HCT116 (cell line): ENCODE measurements at regions not wholly inside any gene's neighbourhood (a gene's known extent, or its start where the extent isn't known, plus 50 kb on each side); places are given as distances from the start of the nearest gene placed in this dataset.

ENCODE experiments used
- ATAC-seq: fragments of 200-7000 bp; cut with Tn5 transposase; 2 replicates; pipeline ENCODE4 v1.9.1; 2020; ENCODE audit warnings: mild to moderate bottlenecking, moderate library complexity
- BruUV-seq: library from RNA; stranded (reverse); fragments of 400-500 nt; replicated peaks from 2 replicates; lab custom pipeline; 2021; lab: Mats Ljungman, UMichigan
- CTCF ChIA-PET: fragments of 300-600 bp; sonication (Branson Sonifier 250); formaldehyde crosslinking; loops from one replicate; lab custom pipeline; 2021; ENCODE audit warnings: antibody characterized with exemption; lab: Charles Lee
- POLR2A ChIA-PET: fragments of 300-600, 350-600 bp; sonication (Branson Sonifier 250); formaldehyde crosslinking; loops from one replicate; lab custom pipeline; 2021; ENCODE audit warnings: antibody characterized with exemption; lab: Charles Lee
- RAD21 ChIA-PET, 2 experiments: fragments of 300-600 bp; sonication (Branson Sonifier 250); formaldehyde crosslinking; loops; one replicate each; lab custom pipeline; 2023; ENCODE audit warnings: low total read pairs in 2 of 2; ENCODE audit not compliant: uncharacterized antibody in 2 of 2, unreplicated experiment in 2 of 2, low non-redundant PET in 1 of 2; lab: Charles Lee
- DNase-seq: peaks from one replicate; pipeline ENCODE4 v3.0.0-alpha.2; 2010; ENCODE audit warnings: low read depth, low spot score
- H2AFZ ChIP-seq: fragments of 200-600 bp; shearing (Covaris generic), sonication (generic); 2 replicates; pipeline ENCODE4 v1.6.1; 2017; ENCODE audit warnings: low read depth, mixed run types, mixed read lengths, antibody characterized with exemption, low read length; ENCODE audit not compliant: poor library complexity, severe bottlenecking
- H3K27ac ChIP-seq: 2 replicates; pipeline ENCODE4 v1.5.1; 2012; ENCODE audit warnings: low read depth, low read length
- H3K27me3 ChIP-seq: fragments of 200-600 bp; sonication (generic); 2 replicates; pipeline ENCODE4 v1.6.1; 2016; ENCODE audit warnings: mixed run types, low read length, mixed read lengths; ENCODE audit not compliant: insufficient read depth
- H3K36me3 ChIP-seq, 2 experiments: fragments of 200-500 bp in 1 of 2; fragments of 200-600 bp in 1 of 2; sonication (Bioruptor generic) in 1 of 2; sonication (generic) in 1 of 2; 2 replicates each; pipeline versions ENCODE4 v1.5.1 to v1.6.1; 2014 to 2016; ENCODE audit warnings: low read length in 2 of 2, inconsistent platforms in 1 of 2, mixed read lengths in 1 of 2, mixed run types in 1 of 2; ENCODE audit not compliant: insufficient read depth in 2 of 2, control insufficient read depth in 1 of 2
- H3K4me1 ChIP-seq, 2 experiments: fragments of 200-600 bp in 1 of 2; sonication (generic) in 1 of 2; 2 replicates each; pipeline versions ENCODE4 v1.5.1 to v1.6.1; 2012 to 2017; ENCODE audit warnings: low read length in 2 of 2, inconsistent platforms in 1 of 2, mild to moderate bottlenecking in 1 of 2, mixed read lengths in 1 of 2, mixed run types in 1 of 2, moderate library complexity in 1 of 2; ENCODE audit not compliant: insufficient read depth in 2 of 2, control insufficient read depth in 1 of 2
- H3K4me2 ChIP-seq: fragments of 200-600 bp; sonication (generic); 2 replicates; pipeline ENCODE4 v1.6.1; 2017; ENCODE audit warnings: mixed run types, low read length, mixed read lengths
- H3K4me3 ChIP-seq, 2 experiments: fragments of 200-600 bp in 1 of 2; sonication (generic) in 1 of 2; replicated peaks in 1 of 2; 2 replicates each; pipeline ENCODE4 v1.5.1; 2011 to 2016; ENCODE audit warnings: low read length in 2 of 2, control low read depth in 1 of 2, low read depth in 1 of 2, mild to moderate bottlenecking in 1 of 2, mixed read lengths in 1 of 2, mixed run types in 1 of 2
- H3K79me2 ChIP-seq: fragments of 200-600 bp; sonication (generic); 2 replicates; pipeline ENCODE4 v1.6.1; 2017; ENCODE audit warnings: mild to moderate bottlenecking, mixed run types, low read length, moderate library complexity, mixed read lengths; ENCODE audit not compliant: insufficient read depth
- H3K9ac ChIP-seq: fragments of 200-600 bp; sonication (generic); 2 replicates; pipeline ENCODE4 v1.6.1; 2016; ENCODE audit warnings: low read length, mixed read lengths
- H3K9me2 ChIP-seq: fragments of 200-600 bp; sonication (generic), shearing (Covaris generic); 2 replicates; pipeline ENCODE4 v1.6.1; 2017; ENCODE audit warnings: mixed run types, mild to moderate bottlenecking, moderate library complexity; ENCODE audit not compliant: insufficient read depth
- H3K9me3 ChIP-seq, 2 experiments: fragments of 200-500 bp in 1 of 2; fragments of 200-600 bp in 1 of 2; sonication (Bioruptor generic) in 1 of 2; sonication (generic) in 1 of 2; 2 replicates each; pipeline ENCODE4 v1.6.1; 2014 to 2017; ENCODE audit warnings: low read length in 2 of 2, mixed read lengths in 2 of 2, inconsistent platforms in 1 of 2, low read depth in 1 of 2, mild to moderate bottlenecking in 1 of 2, mixed run types in 1 of 2, moderate library complexity in 1 of 2; ENCODE audit not compliant: control insufficient read depth in 1 of 2, insufficient read depth in 1 of 2
- H4K20me1 ChIP-seq: fragments of 200-600 bp; sonication (generic), shearing (Covaris generic); 2 replicates; pipeline ENCODE4 v1.6.1; 2017; ENCODE audit warnings: mixed run types, mild to moderate bottlenecking, moderate library complexity; ENCODE audit not compliant: insufficient read depth
- CBX3 ChIP-seq: IDR thresholded peaks from 2 replicates; pipeline ENCODE4 v1.6.1; 2012; ENCODE audit warnings: low read depth
- CEBPB ChIP-seq: IDR thresholded peaks from 2 replicates; pipeline ENCODE4 v1.6.1; 2012; ENCODE audit warnings: low read depth
- EGR1 ChIP-seq: IDR thresholded peaks from 2 replicates; pipeline ENCODE4 v1.6.1; 2012; ENCODE audit warnings: low read depth
- ELF1 ChIP-seq: IDR thresholded peaks from 2 replicates; pipeline ENCODE4 v1.6.1; 2012; ENCODE audit warnings: low read depth, borderline replicate concordance
- EZH2phosphoT487 ChIP-seq: fragments of 200-600 bp; IDR thresholded peaks from 2 replicates; pipeline ENCODE4 v1.6.1; 2018; ENCODE audit warnings: antibody characterized with exemption, borderline replicate concordance
- FOSL1 ChIP-seq: IDR thresholded peaks from 2 replicates; pipeline ENCODE4 v1.6.1; 2012; ENCODE audit warnings: low read depth
- JUND ChIP-seq: IDR thresholded peaks from 2 replicates; pipeline ENCODE4 v1.6.1; 2012
- POLR2A ChIP-seq: IDR thresholded peaks from 2 replicates; pipeline ENCODE4 v1.7.0; 2011; ENCODE audit warnings: borderline replicate concordance; ENCODE audit not compliant: insufficient read depth, insufficient read length; ENCODE audit errors: extremely low read depth
- POLR2AphosphoS5 ChIP-seq: IDR thresholded peaks from 2 replicates; pipeline ENCODE4 v1.6.1; 2011; ENCODE audit warnings: mild to moderate bottlenecking, low read depth, low read length, moderate library complexity
- SP1 ChIP-seq: IDR thresholded peaks from 2 replicates; pipeline ENCODE4 v1.6.1; 2012; ENCODE audit warnings: low read depth
- TCF7L2 ChIP-seq: IDR thresholded peaks from 2 replicates; pipeline ENCODE4 v1.7.0; 2011; ENCODE audit warnings: borderline replicate concordance, inconsistent platforms; ENCODE audit not compliant: insufficient read depth, insufficient read length; ENCODE audit errors: extremely low read depth
- ZFX ChIP-seq: fragments of 450-650 bp; IDR thresholded peaks from 2 replicates; pipeline ENCODE4 v1.6.1; 2017
- intact Hi-C: fragments of 100-400 bp; cut with micrococcal nuclease; formaldehyde crosslinking; loops from 2 replicates; pipeline ENCODE4 v1.10.0; 2022
- TF ChIP-seq, protein P1 (sequence below): IDR thresholded peaks from 2 replicates; pipeline ENCODE4 v1.6.1; 2012
- TF ChIP-seq, protein P2 (sequence below), 3 experiments: fragments of 200-600 bp in 1 of 3; sonication (generic) in 1 of 3; IDR thresholded peaks in 2 of 3; conservative IDR thresholded peaks in 1 of 3; 2 replicates each; pipeline ENCODE4 v1.5.1; 2012 to 2017; ENCODE audit warnings: low read depth in 2 of 3, low read length in 2 of 3, antibody characterized with exemption in 1 of 3, borderline replicate concordance in 1 of 3, control low read depth in 1 of 3, mild to moderate bottlenecking in 1 of 3, mixed read lengths in 1 of 3, mixed run types in 1 of 3, moderate library complexity in 1 of 3; ENCODE audit not compliant: insufficient read depth in 1 of 3
- TF ChIP-seq, protein P3 (sequence below): IDR thresholded peaks from 2 replicates; pipeline ENCODE4 v1.6.1; 2011; ENCODE audit warnings: mild to moderate bottlenecking, low read length, moderate library complexity; ENCODE audit not compliant: insufficient replicate concordance; ENCODE audit errors: extremely low read depth
- TF ChIP-seq, protein P4 (sequence below): IDR thresholded peaks from 2 replicates; pipeline ENCODE4 v1.6.1; 2012

DNA sequence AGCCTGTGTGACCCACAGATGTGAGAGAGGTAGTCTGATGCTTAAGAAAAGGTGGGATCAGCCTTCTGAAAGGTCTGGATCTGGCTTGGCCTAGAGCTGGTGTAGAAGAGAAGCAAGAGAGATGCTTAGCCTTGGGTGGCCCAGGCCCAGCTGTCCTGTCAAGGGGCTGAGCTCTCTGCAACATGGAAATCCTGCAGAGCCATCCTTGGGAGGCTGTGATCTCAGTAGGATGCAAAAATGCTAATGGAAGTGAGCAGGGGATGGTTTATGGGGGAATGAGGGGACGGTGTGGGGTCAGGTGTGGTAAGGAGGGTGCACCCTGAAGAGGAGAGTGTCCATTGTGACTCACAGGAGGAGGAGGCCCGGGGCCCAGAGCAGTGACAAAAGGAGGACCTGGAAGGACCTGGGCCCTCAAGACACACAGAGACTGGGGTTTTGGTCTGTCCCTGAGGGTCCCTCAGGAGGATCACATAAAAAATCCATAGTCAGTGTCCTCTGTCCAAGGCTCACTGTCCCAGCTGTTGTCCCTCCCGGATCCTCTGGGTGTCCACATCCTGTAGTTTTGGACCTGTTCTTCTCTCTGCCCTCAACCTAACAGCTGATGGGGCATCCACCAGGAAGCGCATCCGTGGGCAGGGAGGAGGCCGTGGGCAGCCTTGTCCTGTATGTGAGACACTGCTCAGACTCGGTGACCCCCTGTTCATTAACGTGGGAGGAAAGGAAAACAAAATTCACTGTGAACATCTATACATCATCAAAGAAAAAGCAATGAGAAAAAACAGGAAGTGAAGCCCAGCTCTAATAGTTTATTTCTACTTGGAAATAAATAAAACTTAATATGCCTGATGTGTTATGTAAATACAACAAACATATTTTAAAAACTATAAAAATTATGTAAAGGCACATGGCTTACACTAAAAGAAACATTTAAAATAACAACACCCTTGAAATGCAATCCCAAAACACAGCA is 129.8 kb downstream of the ZNF280B start:
- Histone ChIP-seq H3K9ac (no peak overlapping the region), H3K4me2 (no peak overlapping the region), H3K27ac (no peak overlapping the region), H3K4me3 (no peak overlapping the region), H3K9me2 (no peaks in the 10 kb centered on the region), H3K4me1 (no peaks in the 10 kb centered on the region), H3K9me3 (no peaks in the 10 kb centered on the region), H3K27me3 (peaks cover 32% of the 10 kb centered on the region), H3K36me3 (no peaks in the 10 kb centered on the region), H2AFZ (no peak overlapping the region), H4K20me1 (no peaks in the 10 kb centered on the region), H3K79me2 (no peaks in the 10 kb centered on the region)
- ChIA-PET POLR2A (no interaction called here), CTCF (interaction anchor here (1.4 to 1.7 kb wide), 2 partner anchors 11 to 36 kb away, joined by 4 read pairs; no protein-coding TSS in a partner anchor), RAD21 (no interaction called here)
- intact Hi-C loops, result no loop called here
- no TSS peak for BruUV-seq
- TF ChIP-seq SP1 (no peak), FOSL1 (no peak), EGR1 (no peak), CBX3 (no peak), POLR2AphosphoS5 (no peak), ZFX (no peak), POLR2A (no peak), TCF7L2 (no peak), ELF1 (no peak), CEBPB (no peak), EZH2phosphoT487 (no peak), JUND (no peak)
- TF ChIP-seq, protein P1, sequence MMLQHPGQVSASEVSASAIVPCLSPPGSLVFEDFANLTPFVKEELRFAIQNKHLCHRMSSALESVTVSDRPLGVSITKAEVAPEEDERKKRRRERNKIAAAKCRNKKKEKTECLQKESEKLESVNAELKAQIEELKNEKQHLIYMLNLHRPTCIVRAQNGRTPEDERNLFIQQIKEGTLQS, result no peak
- TF ChIP-seq, protein P2, sequence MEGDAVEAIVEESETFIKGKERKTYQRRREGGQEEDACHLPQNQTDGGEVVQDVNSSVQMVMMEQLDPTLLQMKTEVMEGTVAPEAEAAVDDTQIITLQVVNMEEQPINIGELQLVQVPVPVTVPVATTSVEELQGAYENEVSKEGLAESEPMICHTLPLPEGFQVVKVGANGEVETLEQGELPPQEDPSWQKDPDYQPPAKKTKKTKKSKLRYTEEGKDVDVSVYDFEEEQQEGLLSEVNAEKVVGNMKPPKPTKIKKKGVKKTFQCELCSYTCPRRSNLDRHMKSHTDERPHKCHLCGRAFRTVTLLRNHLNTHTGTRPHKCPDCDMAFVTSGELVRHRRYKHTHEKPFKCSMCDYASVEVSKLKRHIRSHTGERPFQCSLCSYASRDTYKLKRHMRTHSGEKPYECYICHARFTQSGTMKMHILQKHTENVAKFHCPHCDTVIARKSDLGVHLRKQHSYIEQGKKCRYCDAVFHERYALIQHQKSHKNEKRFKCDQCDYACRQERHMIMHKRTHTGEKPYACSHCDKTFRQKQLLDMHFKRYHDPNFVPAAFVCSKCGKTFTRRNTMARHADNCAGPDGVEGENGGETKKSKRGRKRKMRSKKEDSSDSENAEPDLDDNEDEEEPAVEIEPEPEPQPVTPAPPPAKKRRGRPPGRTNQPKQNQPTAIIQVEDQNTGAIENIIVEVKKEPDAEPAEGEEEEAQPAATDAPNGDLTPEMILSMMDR (IDR thresholded peaks at IDR 0.05 in 2 of 3, conservative IDR thresholded peaks at IDR 0.05 in 1 of 3; ENCODE audit: borderline replicate concordance in 1 of 3, insufficient read depth in 1 of 3, low read depth in 2 of 3, low read length in 2 of 3), result no peak
- TF ChIP-seq, protein P3, sequence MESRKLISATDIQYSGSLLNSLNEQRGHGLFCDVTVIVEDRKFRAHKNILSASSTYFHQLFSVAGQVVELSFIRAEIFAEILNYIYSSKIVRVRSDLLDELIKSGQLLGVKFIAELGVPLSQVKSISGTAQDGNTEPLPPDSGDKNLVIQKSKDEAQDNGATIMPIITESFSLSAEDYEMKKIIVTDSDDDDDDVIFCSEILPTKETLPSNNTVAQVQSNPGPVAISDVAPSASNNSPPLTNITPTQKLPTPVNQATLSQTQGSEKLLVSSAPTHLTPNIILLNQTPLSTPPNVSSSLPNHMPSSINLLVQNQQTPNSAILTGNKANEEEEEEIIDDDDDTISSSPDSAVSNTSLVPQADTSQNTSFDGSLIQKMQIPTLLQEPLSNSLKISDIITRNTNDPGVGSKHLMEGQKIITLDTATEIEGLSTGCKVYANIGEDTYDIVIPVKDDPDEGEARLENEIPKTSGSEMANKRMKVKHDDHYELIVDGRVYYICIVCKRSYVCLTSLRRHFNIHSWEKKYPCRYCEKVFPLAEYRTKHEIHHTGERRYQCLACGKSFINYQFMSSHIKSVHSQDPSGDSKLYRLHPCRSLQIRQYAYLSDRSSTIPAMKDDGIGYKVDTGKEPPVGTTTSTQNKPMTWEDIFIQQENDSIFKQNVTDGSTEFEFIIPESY, result no peak
- TF ChIP-seq, protein P4, sequence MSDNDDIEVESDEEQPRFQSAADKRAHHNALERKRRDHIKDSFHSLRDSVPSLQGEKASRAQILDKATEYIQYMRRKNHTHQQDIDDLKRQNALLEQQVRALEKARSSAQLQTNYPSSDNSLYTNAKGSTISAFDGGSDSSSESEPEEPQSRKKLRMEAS, result no peak
- DNase-seq (no peak), ATAC-seq (no peak)
